NCI-H82 (cell line): ENCODE measurements at regions not wholly inside any gene's neighbourhood (a gene's known extent, or its start where the extent isn't known, plus 50 kb on each side); places are given as distances from the start of the nearest gene placed in this dataset.
"Not testable (repeated sequence)": the region's sequence is repeated elsewhere in the genome, so short reads cannot be mapped to it uniquely, and the experiment has no call there.

Experiments used
- DNase-seq: peaks from one replicate; lab custom pipeline; 2025; lab: John Stamatoyannopoulos, UW

DNA sequence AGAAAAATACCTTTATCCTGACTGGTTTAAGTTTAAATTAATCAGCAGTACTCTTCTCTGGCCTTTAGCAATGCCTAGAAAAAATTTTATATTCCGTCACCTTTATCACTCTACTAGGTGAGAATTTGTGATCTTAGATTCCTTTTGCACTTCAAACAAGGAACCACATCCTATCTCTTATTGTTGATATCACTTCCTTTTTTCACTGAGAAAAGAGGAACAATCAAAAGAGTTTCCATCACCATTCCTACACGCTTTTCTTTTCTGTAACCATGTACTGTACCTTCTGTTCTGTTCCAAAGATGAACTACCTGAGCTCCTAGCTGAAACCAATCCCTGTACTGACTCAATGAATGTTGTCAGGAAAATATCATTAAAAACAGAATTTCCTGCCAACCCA is 1379.0 kb upstream of the MIR17HG start:
- DNase-seq, result no peak

- no peak for DNase-seq
These were observed 1377.2 kb upstream of the MIR17HG start for GRCh38 chr13:89970353-89970709.

DNA sequence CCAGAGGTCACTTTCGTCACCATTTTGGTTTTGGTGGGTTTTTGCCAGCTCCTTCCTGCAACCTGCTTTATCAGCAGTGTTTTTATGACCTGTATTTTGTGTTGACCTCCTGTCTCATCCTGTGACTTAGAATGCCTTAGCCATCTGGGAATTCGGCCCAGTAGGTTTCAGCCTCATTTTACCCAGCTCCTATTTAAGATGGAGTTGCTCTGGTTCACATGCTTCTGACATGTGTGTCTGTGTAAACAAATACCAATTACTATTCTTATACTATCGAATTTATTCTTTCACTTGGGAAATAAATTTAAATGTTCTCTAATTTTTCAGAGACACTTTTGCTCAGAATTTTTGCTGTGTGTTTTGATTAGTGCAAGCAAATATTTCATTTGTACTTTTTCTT is 1370.3 kb upstream of the MIR17HG start:
- no peak for DNase-seq

DNA sequence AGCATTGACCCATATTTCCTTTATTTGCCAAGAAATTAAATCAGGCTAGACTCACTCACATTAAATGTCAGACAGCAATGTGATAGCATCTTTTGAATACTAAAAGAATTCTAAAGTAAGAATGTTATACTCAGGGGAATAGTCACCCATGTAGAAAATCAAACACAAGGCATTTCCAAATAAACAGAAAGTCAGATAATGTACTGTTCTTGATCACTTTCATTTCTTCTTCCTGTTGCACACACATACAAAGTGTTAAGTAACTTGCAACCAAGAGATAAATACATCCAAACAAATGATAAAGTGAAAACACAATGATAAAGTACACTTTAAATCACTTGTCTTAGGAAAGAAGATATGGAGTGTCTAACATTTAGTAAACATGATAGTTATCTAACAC is 1366.6 kb upstream of the MIR17HG start:
- DNase-seq, result no peak

DNA sequence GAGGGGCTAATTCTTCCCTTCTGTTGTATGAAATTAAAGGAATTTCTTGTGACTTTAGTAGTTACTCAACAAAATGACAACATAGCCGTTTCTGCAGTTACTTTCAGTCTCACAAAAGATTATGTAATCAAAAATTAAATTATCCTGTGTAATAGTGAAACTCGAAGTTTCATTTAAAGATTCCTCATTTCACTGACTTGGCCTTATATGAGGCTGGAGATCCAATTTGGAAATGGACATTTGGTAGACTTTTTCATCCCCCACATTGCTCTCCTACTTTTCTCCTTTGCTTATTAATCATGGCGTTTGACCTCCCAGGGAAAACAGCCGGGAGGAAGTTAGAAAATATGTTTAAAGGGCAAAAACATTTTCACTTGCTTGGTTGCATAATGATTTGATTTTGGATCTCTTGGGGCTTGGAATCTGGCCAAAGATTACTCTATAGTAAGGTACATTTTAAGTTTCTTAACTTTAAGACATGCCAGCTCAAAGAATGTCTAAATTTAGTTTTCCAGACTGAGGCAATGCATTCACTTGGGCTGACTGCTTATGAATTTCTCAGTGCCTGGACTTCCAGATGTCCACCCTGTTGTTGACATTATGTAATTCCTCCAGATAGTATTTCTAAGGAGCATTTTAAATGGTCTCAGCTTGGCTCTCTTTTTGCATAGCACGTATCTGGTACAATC is 1364.9 kb upstream of the MIR17HG start:
- no peak for DNase-seq

DNA sequence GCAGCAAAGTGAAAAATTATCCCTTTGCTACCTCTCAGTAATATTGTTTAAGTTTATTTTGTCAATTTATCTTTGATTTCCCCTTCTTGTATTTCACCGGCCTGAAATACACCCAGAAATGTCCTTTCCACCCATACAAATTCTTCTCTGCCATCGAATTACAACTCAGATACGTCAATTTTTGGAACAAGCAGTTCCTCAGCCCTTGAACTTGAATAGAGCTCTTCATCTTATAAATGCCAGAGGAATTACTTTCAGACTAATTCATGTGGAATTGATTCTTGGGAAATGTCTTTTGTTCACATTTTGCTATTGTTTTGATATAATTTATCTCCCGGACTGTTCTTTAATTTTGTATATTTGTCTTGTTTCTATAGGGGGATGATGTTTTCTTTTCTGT is 1359.3 kb upstream of the MIR17HG start:
- no peak for DNase-seq

DNA sequence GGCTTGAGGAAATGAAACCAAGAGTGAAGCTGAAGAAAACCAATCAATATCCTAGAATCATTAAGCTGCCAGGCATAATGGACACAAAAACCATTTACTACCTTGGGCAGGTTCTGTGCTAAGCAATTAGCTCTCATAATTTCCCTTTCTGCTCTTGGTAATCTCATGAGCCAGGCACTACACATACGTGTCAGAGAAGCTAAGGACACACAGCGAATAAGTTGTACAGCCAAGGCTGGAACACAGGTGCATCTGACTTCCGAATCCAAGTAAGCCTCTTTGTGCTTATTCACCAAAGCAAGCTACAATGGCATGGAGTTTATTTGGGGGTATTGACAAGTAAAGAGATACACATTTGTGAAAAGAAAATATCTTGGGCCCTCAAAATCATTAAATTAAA is 1343.9 kb upstream of the MIR17HG start:
- DNase-seq, result no peak

GRCh38 chr13:90008707-90009149 is 1338.8 kb upstream of the MIR17HG start:
- DNase-seq, result no peak

DNA sequence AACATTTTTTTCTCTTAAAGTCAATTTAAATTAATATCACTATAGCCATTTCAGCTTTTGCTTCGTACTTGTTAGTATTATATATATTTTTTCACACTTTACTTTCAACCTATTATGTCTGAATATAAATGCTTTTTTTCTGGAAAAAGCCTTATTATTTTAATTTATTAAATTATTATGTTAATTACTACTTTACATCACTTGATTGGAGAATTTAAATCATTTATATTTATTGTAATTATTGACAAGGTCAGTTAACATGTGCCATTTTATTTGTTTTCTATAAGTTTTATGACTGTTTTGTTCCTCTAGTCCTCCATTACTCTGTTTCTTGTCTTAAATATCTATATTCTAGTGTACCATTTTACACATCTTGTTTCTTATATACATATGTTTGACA is 1333.4 kb upstream of the MIR17HG start:
- DNase-seq, result no peak

DNA sequence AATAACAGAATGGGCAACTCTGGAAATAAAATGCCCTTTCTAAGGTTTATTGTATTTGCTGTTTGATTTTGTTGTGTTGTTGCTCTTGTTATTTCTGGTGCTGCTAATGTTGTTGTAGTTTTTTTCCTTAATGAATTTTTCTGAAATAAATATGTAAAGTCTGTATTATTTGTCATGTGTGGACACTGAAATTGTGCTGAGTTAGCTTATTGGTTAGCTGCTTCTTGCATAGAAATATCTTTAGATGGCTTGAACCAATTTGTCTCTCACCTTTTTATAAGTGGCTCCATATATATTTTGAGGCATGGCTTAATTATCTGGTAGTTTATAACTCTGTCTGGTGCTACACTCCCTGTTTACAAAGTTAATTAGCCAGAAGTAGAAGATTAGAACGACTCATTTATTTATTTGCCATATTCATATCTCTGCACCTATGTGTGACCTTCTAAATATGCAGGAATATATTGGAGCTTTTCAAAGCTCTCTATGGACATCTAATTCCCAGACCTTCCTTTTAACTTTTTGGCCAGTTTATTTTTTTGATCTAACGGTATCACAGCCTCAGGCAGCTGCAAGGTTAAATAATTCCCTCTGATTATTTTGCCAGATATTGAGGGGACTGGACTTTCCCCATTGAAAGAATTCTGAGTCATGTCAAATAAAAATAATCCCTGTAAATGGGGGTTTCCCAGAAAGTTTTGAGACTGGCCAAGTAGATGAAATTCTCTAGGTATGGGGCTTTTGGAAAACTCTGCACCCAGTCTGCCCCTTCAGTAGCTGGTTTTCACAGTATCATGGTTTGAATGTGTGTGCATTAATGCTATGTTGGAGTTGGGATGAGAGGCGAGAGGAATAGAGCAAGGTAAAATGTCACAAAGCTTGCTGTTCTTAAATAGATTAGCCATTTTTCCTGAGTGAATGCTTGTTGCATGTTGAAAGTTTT is 1331.7 kb upstream of the MIR17HG start:
- DNase-seq, result no peak

DNA sequence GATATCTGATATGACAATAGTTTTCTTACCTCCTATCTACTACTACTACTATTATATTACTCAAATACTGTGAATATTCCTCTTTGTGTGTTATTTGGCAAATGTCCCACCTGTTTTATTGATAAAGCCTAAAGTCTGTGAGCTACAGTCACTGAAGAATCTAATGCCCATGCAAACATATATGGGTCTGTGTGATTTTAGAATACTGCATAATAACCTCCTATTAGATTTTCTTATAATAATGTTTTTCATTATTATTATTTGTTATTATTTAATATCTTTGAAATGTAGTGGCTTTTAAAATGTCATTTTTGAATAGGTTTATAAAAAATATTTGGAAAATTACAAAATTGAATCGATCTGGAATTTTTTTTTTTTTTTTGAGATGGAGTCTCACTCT is 1330.8 kb upstream of the MIR17HG start:
- DNase-seq, result no peak

- no peak for DNase-seq
These were observed 1326.9 kb upstream of the MIR17HG start for GRCh38 chr13:90020536-90021070.

GRCh38 chr13:90027409-90027808 is 1320.1 kb upstream of the MIR17HG start:
- no peak for DNase-seq

DNA sequence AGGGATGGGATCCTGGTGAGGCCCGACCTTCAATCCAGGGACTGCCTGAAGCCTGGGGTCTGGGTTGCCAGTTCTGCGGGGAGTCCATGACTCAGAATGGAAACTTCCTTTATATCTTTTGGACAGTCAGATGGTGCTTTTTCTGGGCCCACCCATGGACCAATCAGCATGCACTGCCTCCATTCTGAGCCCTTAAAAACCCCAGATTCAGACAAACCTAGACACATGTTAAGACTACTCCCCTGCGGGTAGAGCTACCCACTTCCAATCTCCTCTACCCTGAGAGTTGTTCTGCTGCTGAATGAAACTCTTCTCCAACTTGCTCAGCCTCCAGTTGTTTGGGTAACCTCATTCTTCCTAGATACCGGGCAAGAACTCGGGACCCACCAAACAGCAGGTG is 1315.2 kb upstream of the MIR17HG start:
- no peak for DNase-seq

GRCh38 chr13:90032841-90033493 is 1314.5 kb upstream of the MIR17HG start:
- DNase-seq, result no peak

DNA sequence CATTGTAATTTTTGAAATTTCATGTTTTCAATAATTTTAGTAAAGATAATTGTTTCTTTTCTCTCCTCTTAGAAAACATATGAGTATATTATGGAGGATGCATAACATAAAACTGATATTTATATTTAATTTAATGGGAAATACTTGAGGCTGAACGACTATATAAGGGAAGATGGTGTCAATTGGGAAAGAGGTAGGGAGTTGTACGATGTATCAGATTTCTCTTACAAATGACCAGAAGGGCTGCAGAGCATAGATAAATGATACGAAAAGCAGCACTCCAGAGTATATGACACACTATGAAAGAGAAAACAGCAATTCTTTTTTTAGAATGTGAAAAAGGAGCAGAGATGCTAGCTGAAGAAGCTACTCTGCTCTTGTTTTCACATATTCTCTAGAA is 1308.0 kb upstream of the MIR17HG start:
- DNase-seq, result no peak

GRCh38 chr13:90047600-90047999 is 1299.9 kb upstream of the MIR17HG start:
- DNase-seq, result no peak

- no peak for DNase-seq
These were observed 1297.4 kb upstream of the MIR17HG start for GRCh38 chr13:90049989-90050671.

DNA sequence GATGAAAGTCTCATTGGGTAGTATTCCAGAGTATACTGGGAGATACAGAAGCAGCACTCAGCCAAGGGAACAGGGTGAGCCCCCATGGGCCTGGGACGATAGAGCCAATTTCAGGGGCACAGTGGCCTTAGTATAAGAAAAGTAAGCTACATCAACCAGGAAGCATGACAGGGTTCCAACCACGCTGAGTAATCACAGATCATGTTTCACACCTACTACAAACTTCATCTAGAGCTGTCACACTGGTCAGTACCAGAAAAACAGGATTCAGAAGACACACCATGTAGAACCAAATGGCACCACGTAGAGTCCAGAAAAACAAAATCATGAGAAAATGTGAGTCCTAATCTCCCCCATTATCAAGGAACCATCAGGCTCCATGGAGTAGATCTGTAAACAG is 1292.4 kb upstream of the MIR17HG start:
- no peak for DNase-seq

DNA sequence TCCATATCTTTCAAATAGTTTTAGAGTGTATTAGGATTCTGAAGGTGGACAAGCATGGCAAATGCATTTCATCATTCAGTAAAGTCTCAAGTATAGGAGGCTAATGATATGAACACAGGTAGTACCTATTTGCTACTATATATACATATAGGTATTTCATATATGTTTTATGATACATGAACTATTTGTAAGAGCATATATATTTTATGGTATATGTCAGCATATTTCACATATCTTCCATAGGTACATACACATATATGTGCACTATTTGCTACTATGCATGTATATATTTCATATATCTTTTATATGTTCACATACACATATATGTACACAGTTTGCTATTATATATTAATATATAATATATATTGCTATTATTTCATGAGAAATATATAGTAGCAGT is 1291.7 kb upstream of the MIR17HG start:
- no peak for DNase-seq

DNA sequence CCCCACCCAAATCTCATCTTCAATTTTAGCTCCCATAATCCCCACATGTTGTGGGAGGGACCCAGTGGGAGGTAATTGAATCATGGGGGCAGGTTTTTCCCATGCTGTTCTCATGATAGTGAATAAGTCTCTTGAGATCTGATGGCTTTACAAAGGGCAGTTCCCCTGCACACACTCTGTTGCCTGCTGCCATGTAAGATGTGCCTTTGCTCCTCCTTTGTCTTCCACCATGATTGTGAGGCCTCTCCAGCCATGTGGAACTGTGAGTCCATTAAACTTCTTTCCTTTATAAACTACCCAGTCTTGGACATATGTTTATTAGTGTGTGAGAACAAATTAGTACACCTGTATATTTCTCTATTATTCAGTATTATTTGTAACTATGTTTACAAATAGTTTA is 1283.3 kb upstream of the MIR17HG start:
- not testable (repeated sequence) for DNase-seq

DNA sequence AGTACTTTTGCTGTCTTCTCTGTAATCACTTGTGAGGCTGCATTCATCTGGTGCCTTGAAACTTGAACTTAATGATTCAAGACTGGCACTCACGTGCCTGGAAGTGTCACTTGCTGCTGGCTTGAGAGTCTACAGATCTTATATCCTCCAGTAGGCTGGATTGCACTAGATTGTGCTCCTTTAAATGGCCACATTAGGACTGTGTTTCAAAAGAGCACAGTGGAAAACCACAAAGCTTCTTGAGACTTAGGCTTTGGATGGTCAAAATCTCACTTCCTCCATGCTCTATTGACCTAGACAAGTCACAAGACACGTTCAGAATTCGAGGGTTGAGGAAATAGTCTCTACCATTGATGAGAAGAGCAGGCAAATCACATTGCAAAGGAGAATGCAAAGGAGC is 1278.8 kb upstream of the MIR17HG start:
- DNase-seq, result no peak
